CD4-positive, alpha-beta memory T cell (primary cell): ENCODE measurements at regions not wholly inside any gene's neighbourhood (a gene's known extent, or its start where the extent isn't known, plus 50 kb on each side); places are given as distances from the start of the nearest gene placed in this dataset.

ENCODE experiments used
- CTCF ChIA-PET: fragments of 350-600 bp; sonication (Branson Sonifier 250); formaldehyde crosslinking; loops from one replicate; lab custom pipeline; 2021; ENCODE audit warnings: inconsistent platforms; ENCODE audit not compliant: partially characterized antibody; lab: Charles Lee
- POLR2A ChIA-PET: fragments of 350-600 bp; sonication (Branson Sonifier 250); formaldehyde crosslinking; loops from one replicate; lab custom pipeline; 2021; ENCODE audit not compliant: partially characterized antibody; lab: Charles Lee
- DNase-seq, 5 donors: peaks; one replicate each; pipeline versions ENCODE4 v3.0.0 to v3.0.0-alpha.2; 2020 to 2022; ENCODE audit warnings: mixed read lengths in 1 of 5
- H3K27ac ChIP-seq: one replicate; pipeline ENCODE4 v1.7.0; 2013; ENCODE audit warnings: low read depth, low read length
- H3K27me3 ChIP-seq: 2 replicates; pipeline ENCODE4 v1.7.0; 2013; ENCODE audit warnings: mild to moderate bottlenecking, low read length, moderate library complexity; ENCODE audit not compliant: insufficient read depth
- H3K36me3 ChIP-seq: 2 replicates; pipeline ENCODE4 v1.7.0; 2013; ENCODE audit warnings: mild to moderate bottlenecking, low read length, moderate library complexity; ENCODE audit not compliant: insufficient read depth
- H3K4me1 ChIP-seq: 2 replicates; pipeline ENCODE4 v1.7.0; 2013; ENCODE audit warnings: mild to moderate bottlenecking, low read length, moderate library complexity; ENCODE audit not compliant: insufficient read depth
- H3K4me3 ChIP-seq, 2 donors: one replicate each; pipeline ENCODE4 v1.7.0; 2013; ENCODE audit warnings: low read length in 2 of 2, mild to moderate bottlenecking in 1 of 2
- H3K9me3 ChIP-seq, 2 donors: one replicate each; pipeline ENCODE4 v1.7.0; 2013; ENCODE audit warnings: low read length in 2 of 2, control low read depth in 1 of 2; ENCODE audit not compliant: control insufficient read depth in 1 of 2
- H3K27ac Mint-ChIP-seq, 7 donors: one replicate each; pipeline ENCODE4 v1.8.0; 2020 to 2021; ENCODE audit warnings: mixed read lengths in 7 of 7, mild to moderate bottlenecking in 6 of 7, inconsistent platforms in 3 of 7, moderate library complexity in 3 of 7
- H3K27me3 Mint-ChIP-seq, 2 donors: one replicate each; pipeline ENCODE4 v1.8.0; 2020 to 2021; ENCODE audit warnings: mixed read lengths in 2 of 2
- H3K36me3 Mint-ChIP-seq, 2 donors: one replicate each; pipeline ENCODE4 v1.8.0; 2020 to 2021; ENCODE audit warnings: mixed read lengths in 2 of 2, inconsistent platforms in 1 of 2, mild to moderate bottlenecking in 1 of 2
- H3K4me1 Mint-ChIP-seq, 4 donors: one replicate each; pipeline ENCODE4 v1.8.0; 2020 to 2021; ENCODE audit warnings: mixed read lengths in 4 of 4, mild to moderate bottlenecking in 1 of 4
- H3K4me3 Mint-ChIP-seq, 8 donors: one replicate each; pipeline ENCODE4 v1.8.0; 2020 to 2021; ENCODE audit warnings: mixed read lengths in 8 of 8, mild to moderate bottlenecking in 7 of 8, moderate library complexity in 6 of 8, inconsistent platforms in 3 of 8
- H3K9me3 Mint-ChIP-seq, 8 donors: one replicate each; pipeline ENCODE4 v1.8.0; 2020 to 2021; ENCODE audit warnings: mixed read lengths in 8 of 8, mild to moderate bottlenecking in 5 of 8, inconsistent platforms in 3 of 8, moderate library complexity in 1 of 8
- intact Hi-C: fragments of 100-400 bp; cut with micrococcal nuclease; formaldehyde crosslinking; loops from one replicate; pipeline ENCODE4 v1.15.1; 2023

DNA sequence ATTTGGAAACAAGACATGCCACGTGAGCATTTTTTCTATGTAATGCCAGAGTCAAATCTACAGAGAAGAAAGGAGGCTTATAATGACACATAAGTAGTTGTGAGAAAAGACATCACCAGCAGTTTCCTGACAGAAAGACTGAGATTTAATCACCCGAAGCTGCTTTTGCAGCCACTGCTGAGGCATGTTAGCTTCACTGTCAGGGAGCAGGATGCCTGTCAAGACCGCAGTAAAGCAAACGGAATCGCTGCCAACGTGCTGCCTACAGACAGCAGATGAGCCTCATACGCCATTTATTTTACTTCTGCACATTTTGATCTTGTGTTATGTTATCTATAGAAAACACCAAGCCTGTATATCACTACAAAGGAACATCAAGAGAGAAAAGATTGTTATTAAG lies 68.7 kb upstream of the NDST3 start:
- POLR2A ChIA-PET = no interaction called here
- Mint-ChIP-seq H3K36me3 (no peaks in the 10 kb centered on the region), H3K27ac (no peak overlapping the region), H3K4me3 (no peak overlapping the region), H3K4me1 (peaks cover 0 to 3% (median 0%) of the 10 kb centered on the region in 4 donors), H3K27me3 (peaks cover 0 to 1% of the 10 kb centered on the region in 2 donors), H3K9me3 (peaks cover 0 to 5% (median 0%) of the 10 kb centered on the region in 8 donors)
- Histone ChIP-seq H3K4me1 (no peaks in the 10 kb centered on the region), H3K9me3 (no peaks in the 10 kb centered on the region), H3K27me3 (no peaks in the 10 kb centered on the region), H3K36me3 (no peaks in the 10 kb centered on the region), H3K4me3 (no peak overlapping the region), H3K27ac (no peak overlapping the region)
- intact Hi-C loops = no loop called here
- CTCF ChIA-PET = no interaction called here
- no peak for DNase-seq

DNA sequence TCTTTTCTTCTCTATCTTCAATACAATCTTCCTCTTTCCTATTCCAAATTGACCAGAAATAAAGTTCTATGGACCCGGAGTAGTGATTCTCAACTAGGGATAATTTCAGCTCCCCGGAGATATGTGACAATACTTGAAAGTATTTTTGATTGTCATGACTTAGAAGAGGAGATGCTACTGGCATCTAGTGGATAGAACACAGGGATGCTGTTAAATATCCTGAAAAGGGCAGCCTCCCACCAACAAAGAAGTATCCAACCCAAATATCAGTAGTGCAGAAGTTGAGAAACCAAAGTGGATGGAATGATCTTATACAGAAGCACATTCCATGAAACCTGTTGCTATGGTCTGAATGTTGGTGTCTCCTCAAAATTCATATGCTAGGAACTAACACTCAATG lies 65.7 kb upstream of the NDST3 start:
- Histone ChIP-seq H3K27me3 (no peaks in the 10 kb centered on the region), H3K4me3 (no peak overlapping the region), H3K27ac (no peak overlapping the region), H3K4me1 (no peaks in the 10 kb centered on the region), H3K36me3 (no peaks in the 10 kb centered on the region), H3K9me3 (no peaks in the 10 kb centered on the region)
- Mint-ChIP-seq H3K4me1 (peaks cover 0 to 3% (median 0%) of the 10 kb centered on the region in 4 donors), H3K4me3 (no peak overlapping the region), H3K27ac (no peak overlapping the region), H3K9me3 (peaks cover 0 to 6% (median 0%) of the 10 kb centered on the region in 8 donors), H3K27me3 (peaks cover 0 to 1% of the 10 kb centered on the region in 2 donors), H3K36me3 (no peaks in the 10 kb centered on the region)
- ChIA-PET CTCF (no interaction called here), POLR2A (no interaction called here)
- intact Hi-C loops = no loop called here
- DNase-seq = no peak

DNA sequence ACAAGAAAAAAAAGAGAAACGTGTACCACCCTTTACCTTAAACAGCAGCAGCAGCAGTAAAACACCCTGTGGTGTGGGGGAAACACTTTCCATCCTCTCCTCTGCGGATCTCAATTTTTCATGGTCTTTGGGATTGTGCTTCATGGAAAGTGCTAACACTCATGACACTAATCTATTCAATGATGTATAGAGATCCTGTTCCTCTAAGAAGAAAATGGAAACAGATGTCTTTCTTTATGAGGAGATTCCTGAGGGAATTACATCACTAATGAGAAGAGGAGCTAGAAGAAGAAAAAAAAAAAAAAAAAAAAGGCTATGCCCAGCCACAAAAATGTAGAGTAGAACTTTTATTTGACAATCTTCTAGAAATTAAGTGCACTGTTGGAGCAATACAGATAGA lies 62.9 kb upstream of the NDST3 start:
- intact Hi-C loops = no loop called here
- CTCF ChIA-PET = no interaction called here
- Histone ChIP-seq H3K27ac (no peak overlapping the region), H3K27me3 (no peaks in the 10 kb centered on the region), H3K4me3 (no peak overlapping the region), H3K4me1 (no peaks in the 10 kb centered on the region), H3K36me3 (no peaks in the 10 kb centered on the region), H3K9me3 (no peaks in the 10 kb centered on the region)
- Mint-ChIP-seq H3K27me3 (peaks cover 0 to 1% of the 10 kb centered on the region in 2 donors), H3K9me3 (peaks cover 0 to 4% (median 0%) of the 10 kb centered on the region in 8 donors), H3K36me3 (no peaks in the 10 kb centered on the region), H3K4me3 (no peak overlapping the region), H3K27ac (no peak overlapping the region), H3K4me1 (no peaks in the 10 kb centered on the region)
- POLR2A ChIA-PET = no interaction called here
- DNase-seq = no peak

DNA sequence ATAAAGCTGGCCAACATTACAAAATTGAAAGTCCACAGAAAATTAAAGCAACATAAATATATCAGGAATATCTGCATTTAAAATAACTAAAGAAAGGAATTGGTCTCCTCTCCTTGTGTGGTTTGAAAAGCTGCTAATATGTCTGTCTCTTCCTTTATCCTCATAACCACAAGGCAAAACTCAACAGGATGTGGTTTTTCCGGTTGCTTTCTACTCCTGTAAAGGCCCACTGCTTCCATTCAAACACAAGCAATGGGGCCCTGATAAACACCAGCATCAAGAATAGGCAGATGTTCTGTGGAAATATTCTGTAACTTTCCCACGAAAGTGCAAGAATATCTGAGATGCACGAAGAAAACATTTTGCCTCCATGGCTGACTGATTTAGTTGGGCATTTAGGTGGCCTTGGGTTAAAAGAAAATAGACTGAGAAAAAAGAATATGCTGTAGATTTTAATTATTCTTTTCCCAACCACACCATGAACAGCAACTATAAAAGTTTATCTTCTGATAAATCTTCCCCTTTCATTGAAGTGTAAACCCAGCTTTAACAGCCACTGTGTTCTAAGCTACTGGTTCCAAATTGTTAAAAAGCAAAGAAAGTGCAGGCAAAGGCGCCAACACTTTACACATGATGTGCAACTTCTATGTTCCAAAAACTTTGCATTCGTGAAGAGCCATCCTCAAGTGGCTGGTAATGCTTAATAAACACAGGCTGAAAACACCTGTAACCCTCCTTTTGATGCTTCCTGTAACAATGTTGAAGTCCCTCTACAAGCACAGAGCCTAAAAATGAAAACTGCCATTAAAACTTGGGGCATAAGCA lies 50.5 kb upstream of the NDST3 start:
- DNase-seq = no peak
- intact Hi-C loops = no loop called here

DNA sequence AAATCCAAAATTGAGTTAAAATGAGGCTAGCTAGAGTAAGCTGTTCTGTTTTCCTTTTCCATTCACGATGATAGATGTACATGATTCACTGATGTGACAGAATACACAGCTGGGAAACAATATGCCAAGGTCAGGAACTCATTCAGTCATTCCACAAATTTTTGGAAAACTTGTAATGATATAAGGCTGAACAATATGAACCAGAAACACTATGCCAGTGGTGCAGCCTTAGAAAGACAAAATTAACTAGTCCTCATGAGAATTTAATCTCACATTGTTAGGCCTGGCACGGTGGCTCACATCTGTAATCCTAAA lies 50.0 kb upstream of the NDST3 start:
- no peaks in the 10 kb centered on the region for H3K9me3 ChIP-seq
- no peaks in the 10 kb centered on the region for H3K4me1 ChIP-seq
- no peak overlapping the region for H3K27ac ChIP-seq
- H3K27ac Mint-ChIP-seq = no peak overlapping the region
- peaks cover 0 to 2% of the 10 kb centered on the region in 2 donors for H3K27me3 Mint-ChIP-seq
- DNase-seq = no peak
- H3K27me3 ChIP-seq = no peaks in the 10 kb centered on the region
- H3K36me3 Mint-ChIP-seq = no peaks in the 10 kb centered on the region
- H3K36me3 ChIP-seq = no peaks in the 10 kb centered on the region
- CTCF ChIA-PET = no interaction called here
- no peak overlapping the region for H3K4me3 ChIP-seq
- no peak overlapping the region for H3K4me3 Mint-ChIP-seq
- intact Hi-C loops = no loop called here
- H3K9me3 Mint-ChIP-seq = peaks cover 0 to 4% (median 0%) of the 10 kb centered on the region in 8 donors
- POLR2A ChIA-PET = no interaction called here
- no peaks in the 10 kb centered on the region for H3K4me1 Mint-ChIP-seq

More for the DNA sequence above, 50.5 kb upstream of the NDST3 start:
- Histone ChIP-seq H3K4me1 (no peaks in the 10 kb centered on the region), H3K27me3 (no peaks in the 10 kb centered on the region), H3K36me3 (no peaks in the 10 kb centered on the region), H3K4me3 (no peak overlapping the region), H3K27ac (no peak overlapping the region), H3K9me3 (no peaks in the 10 kb centered on the region)
- ChIA-PET CTCF (no interaction called here), POLR2A (no interaction called here)
- Mint-ChIP-seq H3K4me1 (no peaks in the 10 kb centered on the region), H3K36me3 (no peaks in the 10 kb centered on the region), H3K27me3 (peaks cover 0 to 2% of the 10 kb centered on the region in 2 donors), H3K4me3 (no peak overlapping the region), H3K9me3 (peaks cover 0 to 4% (median 0%) of the 10 kb centered on the region in 8 donors), H3K27ac (no peak overlapping the region)
